ENCODE measurements at regions not wholly inside any gene's neighbourhood (a gene's known extent, or its start where the extent isn't known, plus 50 kb on each side); places are given as distances from the start of the nearest gene placed in this dataset.
"Not testable (repeated sequence)": the region's sequence is repeated elsewhere in the genome, so short reads cannot be mapped to it uniquely, and the experiment has no call there.

- no peak for TF ChIP-seq CTCF (IDR thresholded peaks at IDR 0.05; ENCODE audit: insufficient read depth, low read depth, low read length, missing control alignments)
These were observed 1439.2 kb downstream of the ZPLD1 start for GRCh38 chr3:103873897-103874545.

GRCh38 chr3:103881809-103882208, 1447.0 kb downstream of the ZPLD1 start:
- DNase-seq (ENCODE audit: low read depth): not testable (repeated sequence)

More at GRCh38 chr3:103873897-103874545, 1439.2 kb downstream of the ZPLD1 start:
- no peak overlapping the region for H3K4me3 ChIP-seq (ENCODE audit: low read length)
- no peak for DNase-seq (ENCODE audit: low read depth)

DNA sequence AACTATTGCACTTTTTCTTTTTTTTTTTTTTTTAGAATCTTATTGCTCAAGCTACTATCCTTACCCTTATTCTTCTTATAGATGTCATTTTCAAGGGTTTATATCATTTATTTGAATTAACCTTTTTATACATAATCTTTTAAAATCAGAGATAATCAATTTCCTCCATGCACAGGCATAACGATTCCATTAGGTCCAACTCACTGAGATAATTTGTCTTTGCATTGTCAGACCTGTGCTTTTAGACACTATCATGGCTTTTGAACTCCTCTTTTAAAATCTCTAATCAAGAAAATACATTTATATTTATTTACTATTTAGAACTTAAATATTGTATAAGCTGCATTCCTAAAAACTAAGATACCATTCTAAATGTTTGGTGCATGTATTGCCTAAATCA, 1454.9 kb downstream of the ZPLD1 start:
- no peak for DNase-seq (ENCODE audit: low read depth)
- H3K4me3 ChIP-seq (ENCODE audit: low read length): no peak overlapping the region
- no peak for TF ChIP-seq CTCF (IDR thresholded peaks at IDR 0.05; ENCODE audit: insufficient read depth, low read depth, low read length, missing control alignments)

More at GRCh38 chr3:103881809-103882208, 1447.0 kb downstream of the ZPLD1 start:
- not testable (repeated sequence) for H3K4me3 ChIP-seq (ENCODE audit: low read length)

DNA sequence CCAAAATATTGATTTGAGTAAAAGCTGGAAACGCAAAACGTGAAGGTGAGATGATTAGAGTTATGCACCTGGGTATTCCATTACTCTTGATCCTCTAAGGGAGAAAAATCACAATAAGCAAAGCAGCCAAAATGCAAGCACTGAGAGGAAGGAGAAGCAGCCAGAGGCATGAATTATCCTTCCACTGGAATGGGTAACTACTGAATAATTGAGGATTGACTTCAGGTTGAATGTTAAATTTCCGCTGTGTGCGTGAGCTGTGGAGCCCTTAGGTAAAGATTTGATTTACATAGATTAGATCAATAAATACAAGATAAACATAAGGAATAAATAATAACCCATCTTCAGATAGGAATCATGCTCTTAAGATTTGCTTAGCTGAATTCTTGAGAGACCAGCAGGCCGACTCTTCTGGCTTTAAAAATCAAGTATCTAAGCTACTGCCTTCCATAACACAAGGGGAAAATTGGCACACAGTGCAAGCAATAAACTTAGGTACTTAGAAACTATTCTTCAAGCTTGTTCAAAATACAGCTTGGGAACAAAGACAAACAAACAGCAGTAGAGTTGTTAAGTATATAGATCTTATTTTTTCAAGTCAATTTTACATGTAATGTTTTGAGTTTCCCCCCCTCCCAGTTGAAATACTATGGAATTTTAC, 1459.5 kb downstream of the ZPLD1 start:
- DNase-seq (ENCODE audit: low read depth): no peak
- H3K4me3 ChIP-seq (ENCODE audit: low read length): no peak overlapping the region
- no peak for TF ChIP-seq CTCF (IDR thresholded peaks at IDR 0.05; ENCODE audit: insufficient read depth, low read depth, low read length, missing control alignments)

DNA sequence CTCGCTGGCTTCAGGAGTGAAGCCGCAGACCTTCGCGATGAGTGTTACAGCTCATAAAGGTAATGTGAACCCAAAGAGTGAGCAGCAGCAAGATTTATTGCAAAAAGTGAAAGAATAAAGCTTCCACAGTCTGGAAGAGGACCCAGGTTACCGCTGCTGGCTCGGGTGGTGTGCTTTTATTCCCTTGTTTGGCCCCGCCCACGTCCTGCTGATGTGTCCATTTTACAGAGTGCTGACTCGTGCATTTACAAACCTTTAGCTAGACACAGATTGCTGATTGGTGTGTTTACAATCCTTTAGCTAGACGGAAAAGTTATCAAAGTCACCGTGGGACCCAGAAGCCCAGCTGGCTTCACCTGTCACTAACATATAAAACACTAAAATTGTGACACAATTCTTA, 1464.5 kb downstream of the ZPLD1 start:
- no peak for TF ChIP-seq CTCF (IDR thresholded peaks at IDR 0.05; ENCODE audit: insufficient read depth, low read depth, low read length, missing control alignments)
- no peak overlapping the region for H3K4me3 ChIP-seq (ENCODE audit: low read length)
- no peak for DNase-seq (ENCODE audit: low read depth)

- no peak for DNase-seq (ENCODE audit: low read depth)
- no peak overlapping the region for H3K4me3 ChIP-seq (ENCODE audit: low read length)
- TF ChIP-seq CTCF (IDR thresholded peaks at IDR 0.05; ENCODE audit: insufficient read depth, low read depth, low read length, missing control alignments): no peak
These were observed 1461.7 kb upstream of the ALCAM start for GRCh38 chr3:103904991-103905390.

DNA sequence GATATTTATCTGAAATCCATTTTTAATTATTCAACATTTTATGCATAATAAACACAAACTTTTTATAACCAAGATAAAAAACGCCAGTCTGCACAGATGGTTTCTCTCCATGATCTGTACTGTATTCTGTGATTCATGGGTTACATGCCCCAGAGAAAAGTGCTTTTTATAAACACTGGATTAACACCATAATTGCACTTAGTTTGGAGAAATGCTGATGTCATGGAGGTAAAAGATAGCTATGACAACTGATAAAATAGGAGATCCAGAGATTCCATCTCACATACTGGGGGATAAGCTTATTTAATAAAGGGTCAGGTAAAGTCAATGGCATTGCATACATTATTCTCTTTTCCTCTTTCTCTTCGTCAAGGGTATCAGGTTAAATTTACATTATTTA, 1460.4 kb upstream of the ALCAM start:
- TF ChIP-seq CTCF (IDR thresholded peaks at IDR 0.05; ENCODE audit: insufficient read depth, low read depth, low read length, missing control alignments): no peak
- no peak for DNase-seq (ENCODE audit: low read depth)
- H3K4me3 ChIP-seq (ENCODE audit: low read length): no peak overlapping the region
